Spinal cord (tissue), 9 donors: ENCODE measurements at regions not wholly inside any gene's neighbourhood (a gene's known extent, or its start where the extent isn't known, plus 50 kb on each side); places are given as distances from the start of the nearest gene placed in this dataset.
A peak's percentile ranks its signal among the peaks of the same experiment; 100 is the strongest.

Source experiments
- DNase-seq, 6 donors: peaks; one replicate each; pipeline versions ENCODE4 v3.0.0 to v3.0.0-alpha.2; 2013 to 2015; ENCODE audit warnings: low spot score in 6 of 6, low read depth in 4 of 6
- H3K27ac ChIP-seq: one replicate; pipeline ENCODE4 v1.5.1; 2013; ENCODE audit warnings: low read depth, low read length, control low read depth
- H3K27me3 ChIP-seq: one replicate; pipeline ENCODE4 v1.6.1; 2013; ENCODE audit warnings: low read length; ENCODE audit not compliant: control insufficient read depth, insufficient read depth
- H3K36me3 ChIP-seq: one replicate; pipeline ENCODE4 v1.6.1; 2013; ENCODE audit warnings: low read length; ENCODE audit not compliant: control insufficient read depth, insufficient read depth
- H3K4me1 ChIP-seq: one replicate; pipeline ENCODE4 v1.6.1; 2013; ENCODE audit warnings: low read length; ENCODE audit not compliant: control insufficient read depth, insufficient read depth
- H3K4me3 ChIP-seq: one replicate; pipeline ENCODE4 v1.5.1; 2013; ENCODE audit warnings: low read depth, low read length, control low read depth
- H3K9me3 ChIP-seq: one replicate; pipeline ENCODE4 v1.6.1; 2013; ENCODE audit warnings: low read length; ENCODE audit not compliant: control insufficient read depth, insufficient read depth
- WGBS: methylation state at CpG from one replicate; pipeline ENCODE4 v1.1.5; 2013; ENCODE audit warnings: missing lambda C conversion rate; ENCODE audit not compliant: insufficient coverage; 5-methylcytosine and 5-hydroxymethylcytosine counted together
- donor health status: healthy.

GRCh38 chr1:105138458-105138893, 1388.8 kb downstream of the AMY1C start:
- Histone ChIP-seq H3K27me3 (no peaks in the 10 kb centered on the region), H3K27ac (no peak overlapping the region), H3K4me1 (no peaks in the 10 kb centered on the region), H3K4me3 (no peak overlapping the region), H3K36me3 (no peaks in the 10 kb centered on the region), H3K9me3 (no peaks in the 10 kb centered on the region)
- 74% methylated on average over 8 of the region's 8 CpGs for WGBS
- DNase-seq: peak in 2 of 6 donors; percentile 21 to 30

GRCh38 chr1:105172788-105173187, 1423.1 kb downstream of the AMY1C start:
- H3K27ac ChIP-seq: no peak overlapping the region
- peak in 2 of 6 donors; percentile 28 to 47 for DNase-seq

GRCh38 chr1:105180789-105181188, 1431.1 kb downstream of the AMY1C start:
- DNase-seq: no peak
- Histone ChIP-seq H3K4me3 (no peak overlapping the region), H3K9me3 (no peaks in the 10 kb centered on the region), H3K4me1 (no peaks in the 10 kb centered on the region), H3K27ac (no peak overlapping the region), H3K36me3 (no peaks in the 10 kb centered on the region), H3K27me3 (no peaks in the 10 kb centered on the region)
- WGBS: no CpG with 5 or more reads among the region's 1 CpG

More at GRCh38 chr1:105172788-105173187, 1423.1 kb downstream of the AMY1C start:
- no peaks in the 10 kb centered on the region for H3K27me3 ChIP-seq
- H3K4me3 ChIP-seq: no peak overlapping the region
- H3K9me3 ChIP-seq: no peaks in the 10 kb centered on the region
- no CpG with 5 or more reads among the region's 3 CpGs for WGBS
- no peaks in the 10 kb centered on the region for H3K36me3 ChIP-seq
- no peaks in the 10 kb centered on the region for H3K4me1 ChIP-seq

- WGBS: 93% methylated on average over 5 of the region's 5 CpGs
- no peak for DNase-seq
- no peak overlapping the region for H3K27ac ChIP-seq
- H3K4me1 ChIP-seq: no peaks in the 10 kb centered on the region
- H3K27me3 ChIP-seq: no peaks in the 10 kb centered on the region
- no peak overlapping the region for H3K4me3 ChIP-seq
- no peaks in the 10 kb centered on the region for H3K36me3 ChIP-seq
- no peaks in the 10 kb centered on the region for H3K9me3 ChIP-seq
Observed at GRCh38 chr1:105204836-105205371, 1455.2 kb downstream of the AMY1C start.

GRCh38 chr1:105208581-105208980, 1458.9 kb downstream of the AMY1C start:
- WGBS: no CpG with 5 or more reads among the region's 3 CpGs
- H3K27ac ChIP-seq: no peak overlapping the region

GRCh38 chr1:105210747-105211146, 1461.0 kb downstream of the AMY1C start:
- no peak overlapping the region for H3K4me3 ChIP-seq
- no peak overlapping the region for H3K27ac ChIP-seq
- H3K9me3 ChIP-seq: no peaks in the 10 kb centered on the region
- no peak for DNase-seq
- no peaks in the 10 kb centered on the region for H3K4me1 ChIP-seq
- H3K27me3 ChIP-seq: no peaks in the 10 kb centered on the region
- H3K36me3 ChIP-seq: no peaks in the 10 kb centered on the region

More at GRCh38 chr1:105208581-105208980, 1458.9 kb downstream of the AMY1C start:
- no peaks in the 10 kb centered on the region for H3K4me1 ChIP-seq
- H3K27me3 ChIP-seq: no peaks in the 10 kb centered on the region
- H3K9me3 ChIP-seq: no peaks in the 10 kb centered on the region
- H3K4me3 ChIP-seq: no peak overlapping the region
- no peak for DNase-seq
- H3K36me3 ChIP-seq: no peaks in the 10 kb centered on the region

- H3K4me1 ChIP-seq: no peaks in the 10 kb centered on the region
- H3K27ac ChIP-seq: no peak overlapping the region
- no peak for DNase-seq
- WGBS: no CpG with 5 or more reads among the region's 1 CpG
- no peak overlapping the region for H3K4me3 ChIP-seq
- H3K36me3 ChIP-seq: no peaks in the 10 kb centered on the region
- H3K27me3 ChIP-seq: no peaks in the 10 kb centered on the region
- peaks cover 3% of the 10 kb centered on the region for H3K9me3 ChIP-seq
Observed at GRCh38 chr1:105231378-105231777, 1481.7 kb downstream of the AMY1C start.

- WGBS: 21% methylated on average over 2 of the region's 7 CpGs
- H3K36me3 ChIP-seq: no peaks in the 10 kb centered on the region
- H3K9me3 ChIP-seq: no peaks in the 10 kb centered on the region
- H3K27me3 ChIP-seq: no peaks in the 10 kb centered on the region
- peak in 2 of 6 donors; percentile 19 to 63 for DNase-seq
- H3K4me3 ChIP-seq: no peak overlapping the region
- H3K4me1 ChIP-seq: no peaks in the 10 kb centered on the region
- H3K27ac ChIP-seq: no peak overlapping the region
Observed at GRCh38 chr1:105243411-105243810, 1493.7 kb downstream of the AMY1C start.

- no CpG with 5 or more reads among the region's 1 CpG for WGBS
- no peaks in the 10 kb centered on the region for H3K27me3 ChIP-seq
- H3K4me3 ChIP-seq: no peak overlapping the region
- H3K9me3 ChIP-seq: no peaks in the 10 kb centered on the region
- peak in 1 of 6 donors; percentile 30 for DNase-seq
- H3K27ac ChIP-seq: no peak overlapping the region
- H3K4me1 ChIP-seq: no peaks in the 10 kb centered on the region
- H3K36me3 ChIP-seq: no peaks in the 10 kb centered on the region
Observed at GRCh38 chr1:105243969-105244368, 1494.3 kb downstream of the AMY1C start.

GRCh38 chr1:105254906-105255305, 1505.2 kb downstream of the AMY1C start:
- no peak overlapping the region for H3K4me3 ChIP-seq
- no peaks in the 10 kb centered on the region for H3K9me3 ChIP-seq
- no CpG with 5 or more reads among the region's 1 CpG for WGBS
- H3K36me3 ChIP-seq: no peaks in the 10 kb centered on the region
- no peaks in the 10 kb centered on the region for H3K27me3 ChIP-seq
- peak in 1 of 6 donors; percentile 65 for DNase-seq
- no peak overlapping the region for H3K27ac ChIP-seq
- no peaks in the 10 kb centered on the region for H3K4me1 ChIP-seq
